Small intestine (tissue), 7 donors: ENCODE measurements at regions not wholly inside any gene's neighbourhood (a gene's known extent, or its start where the extent isn't known, plus 50 kb on each side); places are given as distances from the start of the nearest gene placed in this dataset.

Source experiments
- DNase-seq, 2 donors: peaks; one replicate each; pipeline versions ENCODE4 v3.0.0 to v3.0.0-alpha.2; 2013
- FAIRE-seq: peaks from 2 replicates; lab custom pipeline; 2012; peaks lifted over from hg19 to GRCh38; lab: Jason Lieb, UNC
- H3K27ac ChIP-seq, 3 donors: one replicate each; pipeline ENCODE4 v1.5.1; 2013; ENCODE audit warnings: low read length in 2 of 3, mild to moderate bottlenecking in 2 of 3, control low read depth in 1 of 3, inconsistent platforms in 1 of 3, low read depth in 1 of 3, moderate library complexity in 1 of 3
- H3K27me3 ChIP-seq, 3 donors: one replicate each; pipeline ENCODE4 v1.6.1; 2013; ENCODE audit warnings: low read length in 3 of 3, inconsistent platforms in 1 of 3; ENCODE audit not compliant: control insufficient read depth in 3 of 3, insufficient read depth in 3 of 3
- H3K36me3 ChIP-seq, 3 donors: one replicate each; pipeline ENCODE4 v1.6.1; 2013; ENCODE audit warnings: low read length in 3 of 3, inconsistent platforms in 1 of 3, low read depth in 1 of 3, mild to moderate bottlenecking in 1 of 3, moderate library complexity in 1 of 3; ENCODE audit not compliant: control insufficient read depth in 3 of 3, insufficient read depth in 2 of 3
- H3K4me1 ChIP-seq, 3 donors: one replicate each; pipeline ENCODE4 v1.6.1; 2013; ENCODE audit warnings: low read length in 2 of 3, inconsistent platforms in 1 of 3, low read depth in 1 of 3, mild to moderate bottlenecking in 1 of 3, moderate library complexity in 1 of 3; ENCODE audit not compliant: control insufficient read depth in 3 of 3, insufficient read depth in 2 of 3
- H3K4me3 ChIP-seq, 3 donors: one replicate each; pipeline ENCODE4 v1.5.1; 2013; ENCODE audit warnings: low read length in 3 of 3, control low read depth in 1 of 3, inconsistent platforms in 1 of 3, low read depth in 1 of 3, mild to moderate bottlenecking in 1 of 3, moderate library complexity in 1 of 3
- H3K9me3 ChIP-seq, 2 donors: one replicate each; pipeline ENCODE4 v1.6.1; 2013; ENCODE audit warnings: low read depth in 1 of 2, low read length in 1 of 2; ENCODE audit not compliant: control insufficient read depth in 2 of 2, insufficient read depth in 1 of 2
- WGBS, 3 donors: extraction: QIAGEN DNeasy Blood & Tissue Kit; methylation state at CpG; one replicate each; pipeline ENCODE4 v1.1.7; 2013; 5-methylcytosine and 5-hydroxymethylcytosine counted together
- donor health status: healthy with polysubstance abuse.
- donor health status: control.
- donor health status: control.
- donor health status: Bipolar disorder and iron deficiency.
- donor health status: healthy.

DNA sequence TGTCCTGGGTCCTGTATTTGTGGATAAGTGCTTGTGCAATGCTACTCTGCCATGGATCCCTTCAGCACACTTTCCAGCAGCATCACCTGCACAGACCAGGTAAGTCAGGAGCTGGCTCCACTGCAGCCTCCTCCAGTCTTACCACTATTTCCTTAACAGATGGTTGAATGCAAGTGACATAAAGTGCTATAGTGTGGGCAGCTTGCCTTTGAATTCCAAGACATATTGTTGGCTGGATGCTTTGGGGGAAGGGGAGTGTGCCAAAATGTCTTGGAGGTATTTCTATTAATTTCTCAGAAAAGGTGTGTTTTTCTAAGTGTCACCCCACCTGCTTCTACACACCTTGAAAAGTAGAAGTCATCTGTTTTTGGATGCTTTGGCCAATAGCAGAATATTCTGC is 352.2 kb upstream of the SUCLG2 start:
- no peak overlapping the region for H3K4me3 ChIP-seq
- H3K4me1 ChIP-seq, result no peaks in the 10 kb centered on the region
- no peak overlapping the region for H3K27ac ChIP-seq
- peaks cover 0 to 17% (median 8%) of the 10 kb centered on the region in 3 donors for H3K27me3 ChIP-seq
- H3K36me3 ChIP-seq, result no peaks in the 10 kb centered on the region
- no peaks in the 10 kb centered on the region for H3K9me3 ChIP-seq
- FAIRE-seq (no peak), DNase-seq (no peak)

DNA sequence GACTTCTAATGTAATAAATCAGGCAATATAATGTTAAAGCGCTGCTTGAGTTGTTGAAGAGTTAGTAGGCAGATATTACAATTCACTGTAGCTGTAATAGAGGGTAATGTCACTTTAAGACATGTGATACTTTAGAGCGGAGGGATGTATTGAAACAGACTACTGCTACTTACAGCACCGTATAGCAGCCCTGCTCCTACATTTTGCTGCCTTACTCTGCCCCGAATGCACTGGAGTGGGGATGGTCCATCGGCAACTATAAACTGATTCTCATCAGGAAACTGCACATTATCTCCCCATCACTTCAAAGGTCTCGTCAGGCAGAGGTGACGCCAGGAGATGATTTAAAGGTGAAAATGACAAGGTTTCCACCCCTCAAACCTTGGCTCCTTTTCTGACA is 349.7 kb upstream of the SUCLG2 start:
- Histone ChIP-seq H3K27me3 (peaks cover 0 to 17% (median 8%) of the 10 kb centered on the region in 3 donors), H3K36me3 (no peaks in the 10 kb centered on the region), H3K4me1 (no peaks in the 10 kb centered on the region), H3K4me3 (no peak overlapping the region), H3K27ac (no peak overlapping the region), H3K9me3 (no peaks in the 10 kb centered on the region)
- FAIRE-seq (no peak), DNase-seq (no peak)
- WGBS, 3 donors, result 32 to 45% (median 34%) methylated on average over 7 of the region's 7 CpGs

DNA sequence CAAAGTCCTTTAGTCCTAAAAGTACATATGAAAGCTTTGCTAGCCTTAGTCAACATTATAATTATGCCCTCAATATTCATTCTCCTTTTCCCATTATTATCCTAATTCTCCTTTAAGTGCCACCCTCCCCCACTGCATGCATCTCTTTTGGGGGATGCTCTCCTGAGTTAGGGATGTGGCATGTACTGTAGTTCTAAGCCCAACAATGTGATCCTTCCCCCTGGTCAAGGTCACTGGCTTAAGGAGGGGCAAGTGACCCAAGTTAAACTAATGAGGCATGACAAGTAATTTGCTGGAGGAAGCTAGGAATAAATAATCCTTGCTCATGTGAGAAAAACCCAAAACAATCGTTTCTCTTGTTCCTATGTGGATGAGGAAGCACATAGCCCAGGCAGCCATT is 343.9 kb upstream of the SUCLG2 start:
- Histone ChIP-seq H3K36me3 (no peaks in the 10 kb centered on the region), H3K27me3 (no peaks in the 10 kb centered on the region), H3K9me3 (no peaks in the 10 kb centered on the region), H3K27ac (no peak overlapping the region), H3K4me3 (no peak overlapping the region), H3K4me1 (no peaks in the 10 kb centered on the region)
- WGBS, 3 donors, result 46 to 66% (median 63%) methylated on average over 1 of the region's 1 CpG
- DNase-seq (no peak), FAIRE-seq (no peak)

GRCh38 chr3:67995206-67995605 is 340.8 kb upstream of the SUCLG2 start:
- 48 to 51% (median 50%) methylated on average over 3 of the region's 3 CpGs for WGBS, 3 donors
- Histone ChIP-seq H3K9me3 (peaks cover 0 to 3% of the 10 kb centered on the region in 2 donors), H3K4me1 (no peaks in the 10 kb centered on the region), H3K4me3 (no peak overlapping the region), H3K27ac (no peak overlapping the region), H3K27me3 (no peaks in the 10 kb centered on the region), H3K36me3 (no peaks in the 10 kb centered on the region)
- DNase-seq (no peak), FAIRE-seq (no peak)

DNA sequence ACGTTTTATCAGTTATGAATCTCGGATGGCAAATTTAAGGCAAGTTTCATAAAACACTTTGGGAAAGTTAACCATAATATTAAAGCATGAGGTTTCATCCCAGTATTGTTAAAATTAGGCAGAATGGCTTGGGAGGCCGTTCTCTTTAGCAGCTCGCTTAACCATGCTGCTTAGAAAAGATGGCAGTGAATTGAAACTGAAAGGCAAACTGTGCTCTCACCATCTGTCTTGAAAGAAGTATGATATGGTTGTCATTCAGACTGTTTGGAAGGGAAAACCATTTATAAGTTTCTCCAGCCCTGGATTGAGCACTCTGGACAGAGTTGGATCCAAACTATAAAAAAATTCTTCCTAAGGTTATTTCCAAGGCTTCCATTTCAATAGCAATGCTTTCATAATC is 332.3 kb upstream of the SUCLG2 start:
- 77 to 85% (median 84%) methylated on average over 4 of the region's 4 CpGs for WGBS, 3 donors
- Histone ChIP-seq H3K36me3 (no peaks in the 10 kb centered on the region), H3K27ac (no peak overlapping the region), H3K27me3 (no peaks in the 10 kb centered on the region), H3K4me1 (no peaks in the 10 kb centered on the region), H3K9me3 (peaks cover 0 to 3% of the 10 kb centered on the region in 2 donors), H3K4me3 (no peak overlapping the region)
- DNase-seq (no peak), FAIRE-seq (no peak)

- no peak overlapping the region for H3K4me3 ChIP-seq
- 71 to 89% (median 86%) methylated on average over 3 of the region's 3 CpGs for WGBS, 3 donors
- FAIRE-seq, result no peak
- H3K36me3 ChIP-seq, result no peaks in the 10 kb centered on the region
- no peak overlapping the region for H3K27ac ChIP-seq
- no peak for DNase-seq
- no peaks in the 10 kb centered on the region for H3K4me1 ChIP-seq
- H3K9me3 ChIP-seq, result no peaks in the 10 kb centered on the region
- no peaks in the 10 kb centered on the region for H3K27me3 ChIP-seq
Observed at GRCh38 chr3:67983166-67983565, 328.8 kb upstream of the SUCLG2 start.

- H3K9me3 ChIP-seq, result no peaks in the 10 kb centered on the region
- no peak overlapping the region for H3K27ac ChIP-seq
- no peak for FAIRE-seq
- H3K4me1 ChIP-seq, result no peaks in the 10 kb centered on the region
- no peak overlapping the region for H3K4me3 ChIP-seq
- H3K36me3 ChIP-seq, result no peaks in the 10 kb centered on the region
- no peaks in the 10 kb centered on the region for H3K27me3 ChIP-seq
- DNase-seq, result no peak
- 90 to 94% (median 91%) methylated on average over 3 of the region's 3 CpGs for WGBS, 3 donors
Observed at GRCh38 chr3:67981077-67981476, 326.7 kb upstream of the SUCLG2 start.

DNA sequence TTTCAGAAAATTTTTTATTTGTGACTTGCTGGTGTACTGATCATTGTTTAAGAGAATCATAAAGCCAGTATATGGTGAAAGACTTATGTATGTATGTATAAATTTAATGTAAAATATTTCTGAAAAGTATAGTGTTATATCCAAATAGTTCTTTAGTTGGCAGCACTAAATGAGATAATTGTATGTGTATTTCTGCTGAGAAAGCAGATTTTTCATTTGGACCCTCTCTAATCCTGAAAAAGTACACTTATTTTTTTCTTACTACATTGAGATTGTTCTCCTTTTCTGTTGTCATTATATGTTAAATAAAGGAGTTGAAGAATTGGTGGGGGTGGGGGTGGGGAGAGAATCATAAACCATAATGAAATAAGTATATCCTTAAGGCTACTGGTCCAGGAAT is 324.9 kb upstream of the SUCLG2 start:
- H3K27me3 ChIP-seq, result no peaks in the 10 kb centered on the region
- H3K4me1 ChIP-seq, result no peaks in the 10 kb centered on the region
- H3K27ac ChIP-seq, result no peak overlapping the region
- H3K4me3 ChIP-seq, result no peak overlapping the region
- no peak for FAIRE-seq
- no peak for DNase-seq
- H3K9me3 ChIP-seq, result no peaks in the 10 kb centered on the region
- no peaks in the 10 kb centered on the region for H3K36me3 ChIP-seq

- Histone ChIP-seq H3K27ac (no peak overlapping the region), H3K9me3 (no peaks in the 10 kb centered on the region), H3K4me1 (no peaks in the 10 kb centered on the region), H3K27me3 (no peaks in the 10 kb centered on the region), H3K36me3 (no peaks in the 10 kb centered on the region), H3K4me3 (no peak overlapping the region)
- WGBS, 3 donors, result 67 to 78% (median 67%) methylated on average over 2 of the region's 2 CpGs
- DNase-seq (no peak), FAIRE-seq (no peak)
Observed at GRCh38 chr3:67977762-67978161, 323.4 kb upstream of the SUCLG2 start.
